Heart right ventricle (tissue), 16 donors: ENCODE measurements at regions not wholly inside any gene's neighbourhood (a gene's known extent, or its start where the extent isn't known, plus 50 kb on each side); places are given as distances from the start of the nearest gene placed in this dataset.

Experiments used
- ATAC-seq, 8 donors: fragments of 200-7000 bp; cut with Tn5 transposase; one replicate each; pipeline ENCODE4 v1.9.1; 2020; ENCODE audit warnings: mild to moderate bottlenecking in 8 of 8, moderate library complexity in 8 of 8, moderate number of reproducible peaks in 1 of 8
- DNase-seq, 2 donors: peaks; one replicate each; pipeline ENCODE4 v3.0.0-alpha.2; 2020
- H3K27ac ChIP-seq, 10 donors: fragments of 200-600 bp; sonication (generic) in 2 of 10; one replicate each; pipeline versions ENCODE4 v1.5.0 to v1.8.0; 2020 to 2022; ENCODE audit warnings: mild to moderate bottlenecking in 3 of 10
- H3K27me3 ChIP-seq, 7 donors: fragments of 200-600 bp; one replicate each; pipeline ENCODE4 v1.8.0; 2021 to 2022; ENCODE audit warnings: mild to moderate bottlenecking in 2 of 7
- H3K36me3 ChIP-seq, 9 donors: fragments of 200-600 bp; sonication (generic) in 1 of 9; one replicate each; pipeline versions ENCODE4 v1.5.0 to v1.8.0; 2020 to 2022; ENCODE audit warnings: mild to moderate bottlenecking in 2 of 9
- H3K4me1 ChIP-seq, 9 donors: fragments of 200-600 bp; sonication (generic) in 1 of 9; one replicate each; pipeline versions ENCODE4 v1.5.0 to v1.8.0; 2020 to 2022; ENCODE audit warnings: mild to moderate bottlenecking in 4 of 9
- H3K4me3 ChIP-seq, 10 donors: fragments of 200-600 bp; sonication (generic) in 2 of 10; one replicate each; pipeline versions ENCODE4 v1.5.0 to v1.8.0; 2020 to 2022; ENCODE audit warnings: mild to moderate bottlenecking in 7 of 10, moderate library complexity in 2 of 10
- H3K9me3 ChIP-seq, 11 donors: fragments of 200-600 bp in 10 of 11; sonication (generic) in 2 of 11; one replicate each; pipeline versions ENCODE4 v1.5.0 to v1.8.0; 2013 to 2022; ENCODE audit warnings: mild to moderate bottlenecking in 2 of 11, control low read depth in 1 of 11, moderate library complexity in 1 of 11
- WGBS, 2 donors: extraction: QIAGEN DNeasy Blood & Tissue Kit; methylation state at CpG; one replicate each; pipeline ENCODE4 v1.1.7; 2013; ENCODE audit warnings: inconsistent platforms in 1 of 2; 5-methylcytosine and 5-hydroxymethylcytosine counted together
- intact Hi-C, 10 donors: fragments of 100-400 bp; cut with DNase I; formaldehyde crosslinking; loops; one replicate each; pipeline versions ENCODE4 v1.11.1 to v1.14.2; 2022
- TF ChIP-seq, protein P1 (sequence below), 9 donors: fragments of 200-600 bp; sonication (generic) in 2 of 9; IDR thresholded peaks; one replicate each; pipeline versions ENCODE4 v1.5.0 to v1.8.0; 2021 to 2022; ENCODE audit warnings: antibody characterized with exemption in 9 of 9, mild to moderate bottlenecking in 5 of 9, moderate library complexity in 1 of 9
- donor health status: Arrhythmogenic right ventricular cardiomyopathy.
- donor health status: ischemic (EF 13 %, LVEDD 7.1; RV severe dilation, severe dysfunction).
- donor health status: healthy with polysubstance abuse.
- donor health status: DM: no; HTN: yes; CAD: no.
- donor health status: DM: no; HTN: no; CAD: no.
- donor health status: ischemic (EF 25% LVEDD 6.9; RV normal size, moderate dysfunction).
- donor health status: ischemic (EF 25% LVEDD 5.7; RV mildly dilated, moderate dysfunction).
- donor health status: healthy.
- donor health status: DM: yes; HTN: yes; CAD: no.
- donor health status: Ischemic cardiomyopathy.
- donor health status: ischemic (EF 35%, LVEDD 5.7; RV mildly dilated, moderate dysfunction).
- donor health status: nonischemic (EF 11% LVEDD 7.7; RV severe dilation, severe dysfunction).
- donor health status: DM: yes; HTN: yes; CAD: no.
- donor health status: PGD.
- donor health status: ischemic (EF 29% LVEDD 5.4; RV normal size, mild dysfunction).
- donor health status: nonischemic (EF 23%, LVEDD 6.1; RV moderate dilation, normal function).

DNA sequence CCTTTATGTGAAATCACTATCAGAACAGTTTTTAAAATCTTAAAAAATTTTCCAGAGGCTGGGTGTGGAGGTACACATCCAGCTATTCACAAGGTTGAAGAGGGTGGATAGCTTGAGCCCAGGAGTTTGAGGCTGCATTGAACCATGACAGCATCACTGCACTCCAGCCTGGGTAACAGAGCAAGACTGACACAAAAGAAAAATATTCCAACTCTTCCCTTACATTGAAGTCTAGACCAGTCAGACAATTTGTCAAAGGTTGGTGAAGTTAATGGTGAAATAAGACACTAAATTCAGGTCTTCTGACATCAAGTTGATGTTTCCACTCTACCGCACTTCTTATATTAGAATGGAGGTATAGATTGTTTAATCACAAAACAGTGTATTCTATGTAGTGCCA lies 52.8 kb downstream of the HYCC2 start:
- no peak for ATAC-seq
- TF ChIP-seq, protein P1, sequence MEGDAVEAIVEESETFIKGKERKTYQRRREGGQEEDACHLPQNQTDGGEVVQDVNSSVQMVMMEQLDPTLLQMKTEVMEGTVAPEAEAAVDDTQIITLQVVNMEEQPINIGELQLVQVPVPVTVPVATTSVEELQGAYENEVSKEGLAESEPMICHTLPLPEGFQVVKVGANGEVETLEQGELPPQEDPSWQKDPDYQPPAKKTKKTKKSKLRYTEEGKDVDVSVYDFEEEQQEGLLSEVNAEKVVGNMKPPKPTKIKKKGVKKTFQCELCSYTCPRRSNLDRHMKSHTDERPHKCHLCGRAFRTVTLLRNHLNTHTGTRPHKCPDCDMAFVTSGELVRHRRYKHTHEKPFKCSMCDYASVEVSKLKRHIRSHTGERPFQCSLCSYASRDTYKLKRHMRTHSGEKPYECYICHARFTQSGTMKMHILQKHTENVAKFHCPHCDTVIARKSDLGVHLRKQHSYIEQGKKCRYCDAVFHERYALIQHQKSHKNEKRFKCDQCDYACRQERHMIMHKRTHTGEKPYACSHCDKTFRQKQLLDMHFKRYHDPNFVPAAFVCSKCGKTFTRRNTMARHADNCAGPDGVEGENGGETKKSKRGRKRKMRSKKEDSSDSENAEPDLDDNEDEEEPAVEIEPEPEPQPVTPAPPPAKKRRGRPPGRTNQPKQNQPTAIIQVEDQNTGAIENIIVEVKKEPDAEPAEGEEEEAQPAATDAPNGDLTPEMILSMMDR (IDR thresholded peaks at IDR 0.05) = no peak
- WGBS, 2 donors = 94 to 98% methylated on average over 1 of the region's 1 CpG
- Histone ChIP-seq H3K4me1 (peaks cover 0 to 12% (median 2%) of the 10 kb centered on the region in 9 donors), H3K36me3 (peaks cover 0 to 83% (median 11%) of the 10 kb centered on the region in 9 donors), H3K4me3 (no peak overlapping the region), H3K27me3 (no peaks in the 10 kb centered on the region), H3K9me3 (no peaks in the 10 kb centered on the region), H3K27ac (no peak overlapping the region)
- intact Hi-C loops = no loop called here
- no peak for DNase-seq

DNA sequence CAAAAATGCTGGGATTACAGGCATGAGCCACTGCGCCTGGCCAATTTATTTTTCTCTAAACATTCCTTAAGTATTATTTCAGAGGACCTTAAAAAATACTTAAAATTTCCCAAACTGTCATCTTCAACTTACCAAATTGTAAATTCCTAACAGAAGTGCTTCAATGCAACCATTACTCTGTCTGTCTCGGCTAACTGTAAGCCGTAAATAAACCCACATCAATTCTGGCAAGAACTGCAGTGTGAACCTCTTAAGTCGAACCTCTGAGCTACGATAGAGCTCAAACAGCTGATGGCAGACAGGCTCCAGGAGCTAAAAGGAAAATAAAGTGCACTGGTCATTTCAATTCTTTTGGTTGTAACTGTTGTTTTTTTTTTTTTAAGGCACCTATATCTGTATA lies 53.4 kb upstream of the ORC2 start:
- peak in 6 of 8 donors; percentile 46 to 91 (median 80) for ATAC-seq
- WGBS, 2 donors = 55 to 73% methylated on average over 5 of the region's 5 CpGs
- intact Hi-C loops = no loop called here

More for the DNA sequence above, 53.4 kb upstream of the ORC2 start:
- peaks cover 0 to 74% (median 9%) of the 10 kb centered on the region in 9 donors for H3K36me3 ChIP-seq
- H3K4me3 ChIP-seq = no peak overlapping the region
- peak overlapping the region in 3 of 10 donors; percentile 11 to 40 (median 36) for H3K27ac ChIP-seq
- TF ChIP-seq, protein P1 (IDR thresholded peaks at IDR 0.05) = no peak
- DNase-seq = peak in 1 of 2 donors; percentile 14
- H3K9me3 ChIP-seq = no peaks in the 10 kb centered on the region
- no peaks in the 10 kb centered on the region for H3K27me3 ChIP-seq
- H3K4me1 ChIP-seq = peaks cover 0 to 12% (median 0%) of the 10 kb centered on the region in 9 donors
